ENCODE measurements at regions not wholly inside any gene's neighbourhood (a gene's known extent, or its start where the extent isn't known, plus 50 kb on each side); places are given as distances from the start of the nearest gene placed in this dataset.

- Mint-ChIP-seq H3K36me3 (ENCODE audit: insufficient read depth) (no peaks in the 10 kb centered on the region), H3K27ac (ENCODE audit: low read depth) (no peak overlapping the region), H3K27me3 (no peaks in the 10 kb centered on the region), H3K4me1 (no peaks in the 10 kb centered on the region), H3K9me3 (no peaks in the 10 kb centered on the region), H3K4me3 (no peak overlapping the region)
- DNase-seq (ENCODE audit: low spot score in 2 of 2) (no peak), ATAC-seq (replicated peaks; ENCODE audit: extremely low read depth, poor library complexity, severe bottlenecking) (no peak)
These were observed 554.8 kb upstream of the B3GALT2 start for GRCh38 chr1:193741228-193741627.

- H3K9me3 Mint-ChIP-seq = no peaks in the 10 kb centered on the region
- no peaks in the 10 kb centered on the region for H3K36me3 Mint-ChIP-seq (ENCODE audit: insufficient read depth)
- DNase-seq (ENCODE audit: low spot score in 2 of 2) (no peak), ATAC-seq (replicated peaks; ENCODE audit: extremely low read depth, poor library complexity, severe bottlenecking) (no peak)
- H3K4me3 Mint-ChIP-seq = no peak overlapping the region
- H3K27me3 Mint-ChIP-seq = no peaks in the 10 kb centered on the region
- no peaks in the 10 kb centered on the region for H3K4me1 Mint-ChIP-seq
- H3K27ac Mint-ChIP-seq (ENCODE audit: low read depth) = no peak overlapping the region
These were observed 554.3 kb upstream of the B3GALT2 start for GRCh38 chr1:193740762-193741161.

DNA sequence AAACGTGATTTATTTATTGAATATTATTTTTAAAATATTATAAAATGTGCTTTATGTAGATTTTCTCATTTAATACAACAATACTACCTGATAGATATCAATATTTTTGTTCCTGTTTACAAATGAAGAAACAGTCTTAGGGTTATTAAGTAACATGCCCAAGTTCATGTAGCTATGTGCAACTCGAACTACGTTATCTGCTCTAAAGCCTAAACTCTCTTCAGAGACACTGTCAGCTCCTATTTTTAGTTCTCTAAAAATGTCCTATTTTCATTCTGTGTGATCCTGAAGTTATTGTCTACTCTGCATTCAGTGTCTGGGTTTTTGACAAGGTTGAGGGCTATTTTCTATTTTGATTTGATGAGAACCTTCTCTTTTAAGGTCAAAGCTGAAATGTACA is 550.1 kb upstream of the B3GALT2 start:
- H3K27ac Mint-ChIP-seq (ENCODE audit: low read depth) = no peak overlapping the region
- DNase-seq (ENCODE audit: low spot score in 2 of 2) (no peak), ATAC-seq (replicated peaks; ENCODE audit: extremely low read depth, poor library complexity, severe bottlenecking) (no peak)
- H3K27me3 Mint-ChIP-seq = no peaks in the 10 kb centered on the region
- H3K9me3 Mint-ChIP-seq = no peaks in the 10 kb centered on the region
- H3K36me3 Mint-ChIP-seq (ENCODE audit: insufficient read depth) = no peaks in the 10 kb centered on the region
- no peak overlapping the region for H3K4me3 Mint-ChIP-seq
- no peaks in the 10 kb centered on the region for H3K4me1 Mint-ChIP-seq

GRCh38 chr1:193733674-193734073 is 547.3 kb upstream of the B3GALT2 start:
- no peaks in the 10 kb centered on the region for H3K4me1 Mint-ChIP-seq
- no peaks in the 10 kb centered on the region for H3K36me3 Mint-ChIP-seq (ENCODE audit: insufficient read depth)
- H3K27me3 Mint-ChIP-seq = no peaks in the 10 kb centered on the region
- no peak overlapping the region for H3K27ac Mint-ChIP-seq (ENCODE audit: low read depth)
- no peaks in the 10 kb centered on the region for H3K9me3 Mint-ChIP-seq
- ATAC-seq (replicated peaks; ENCODE audit: extremely low read depth, poor library complexity, severe bottlenecking) = no peak
- no peak for DNase-seq (ENCODE audit: low spot score in 2 of 2)
- no peak overlapping the region for H3K4me3 Mint-ChIP-seq

DNA sequence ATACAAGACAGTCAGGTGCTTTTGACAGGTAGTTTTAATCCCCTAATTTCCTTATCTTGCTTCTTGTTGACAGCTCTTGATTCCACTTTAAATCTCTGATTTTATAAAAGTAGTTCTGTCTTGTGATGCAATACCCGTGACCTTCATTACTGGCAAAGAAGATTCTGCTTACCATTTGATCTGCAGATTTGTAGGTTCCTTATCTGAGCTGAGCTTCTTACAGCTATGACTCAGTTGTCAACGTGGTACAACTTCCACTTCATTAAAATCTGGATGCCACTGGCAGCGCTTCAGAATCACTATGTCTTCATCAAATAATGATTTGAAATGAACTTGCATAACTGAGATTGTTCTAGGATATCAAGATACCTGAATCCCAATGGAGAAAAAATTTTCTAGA is 543.6 kb upstream of the B3GALT2 start:
- no peaks in the 10 kb centered on the region for H3K27me3 Mint-ChIP-seq
- no peaks in the 10 kb centered on the region for H3K36me3 Mint-ChIP-seq (ENCODE audit: insufficient read depth)
- no peaks in the 10 kb centered on the region for H3K9me3 Mint-ChIP-seq
- DNase-seq (ENCODE audit: low spot score in 2 of 2) = no peak
- no peak overlapping the region for H3K4me3 Mint-ChIP-seq
- no peak for ATAC-seq (replicated peaks; ENCODE audit: extremely low read depth, poor library complexity, severe bottlenecking)
- peaks cover 4% of the 10 kb centered on the region for H3K4me1 Mint-ChIP-seq
- no peak overlapping the region for H3K27ac Mint-ChIP-seq (ENCODE audit: low read depth)

DNA sequence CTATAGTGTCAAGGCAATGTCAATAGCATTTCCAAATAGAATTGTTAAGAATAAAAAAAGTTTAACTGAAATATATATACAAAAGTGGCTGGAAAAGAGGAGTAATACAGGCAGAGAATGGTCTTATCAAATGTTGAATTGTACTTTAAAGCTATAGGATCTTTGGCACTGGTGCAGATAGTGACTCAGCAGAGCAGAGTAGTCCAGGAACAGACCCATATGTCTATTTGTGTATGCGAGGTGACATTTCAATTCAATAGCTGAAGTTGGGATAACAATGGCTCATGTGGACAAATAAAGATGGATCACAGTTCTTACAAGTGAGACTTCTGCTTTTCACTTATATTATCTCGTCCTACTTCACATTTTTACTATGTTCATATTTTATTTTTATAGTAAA is 543.0 kb upstream of the B3GALT2 start:
- Mint-ChIP-seq H3K27me3 (no peaks in the 10 kb centered on the region), H3K4me1 (peaks cover 4% of the 10 kb centered on the region), H3K27ac (ENCODE audit: low read depth) (no peak overlapping the region), H3K9me3 (no peaks in the 10 kb centered on the region), H3K36me3 (ENCODE audit: insufficient read depth) (no peaks in the 10 kb centered on the region), H3K4me3 (no peak overlapping the region)
- no peak for DNase-seq (ENCODE audit: low spot score in 2 of 2)
- ATAC-seq (replicated peaks; ENCODE audit: extremely low read depth, poor library complexity, severe bottlenecking) = no peak

- Mint-ChIP-seq H3K9me3 (no peaks in the 10 kb centered on the region), H3K4me1 (peaks cover 4% of the 10 kb centered on the region), H3K27ac (ENCODE audit: low read depth) (no peak overlapping the region), H3K36me3 (ENCODE audit: insufficient read depth) (no peaks in the 10 kb centered on the region), H3K4me3 (no peak overlapping the region), H3K27me3 (no peaks in the 10 kb centered on the region)
- DNase-seq (ENCODE audit: low spot score in 2 of 2) (no peak), ATAC-seq (replicated peaks; ENCODE audit: extremely low read depth, poor library complexity, severe bottlenecking) (no peak)
These were observed 541.4 kb upstream of the B3GALT2 start for GRCh38 chr1:193727850-193728249.

DNA sequence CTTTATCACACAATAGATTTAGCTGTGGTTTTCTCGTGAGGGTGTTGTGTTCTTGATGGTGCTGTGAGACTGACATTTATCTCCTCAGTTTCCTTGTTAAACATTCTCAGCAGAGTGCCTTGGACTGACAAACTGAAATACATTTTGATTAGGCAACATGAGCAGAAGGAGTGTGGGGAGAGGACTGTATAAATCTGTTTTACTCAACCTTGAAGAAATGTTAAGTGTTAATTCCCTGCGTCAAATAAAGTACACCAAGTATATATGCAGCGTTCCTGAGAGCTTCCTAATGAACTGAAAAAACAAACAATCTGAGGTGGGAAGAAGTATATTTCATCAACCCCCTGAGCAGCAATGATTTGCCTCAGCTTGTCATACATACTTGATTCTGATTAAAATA is 540.3 kb upstream of the B3GALT2 start:
- peaks cover 4% of the 10 kb centered on the region for H3K4me1 Mint-ChIP-seq

DNA sequence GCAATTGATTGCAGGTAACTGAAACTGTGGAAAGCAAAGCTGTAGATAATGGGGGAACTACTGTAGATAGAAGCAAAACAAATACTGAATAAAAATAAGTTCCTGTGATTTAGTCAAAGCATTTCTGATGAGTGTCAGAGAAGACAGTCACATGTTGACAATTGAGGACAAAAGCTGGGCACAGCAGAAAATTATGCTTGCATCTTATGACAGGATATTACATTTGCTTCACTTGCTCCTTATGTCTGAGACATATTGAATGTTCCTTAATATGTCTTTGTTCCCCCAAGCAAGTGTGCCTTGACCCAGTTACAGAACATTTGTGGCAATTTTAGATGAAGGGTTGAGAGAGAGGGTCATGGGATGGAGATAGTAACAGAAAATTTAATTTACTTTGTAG is 526.0 kb upstream of the B3GALT2 start:
- no peaks in the 10 kb centered on the region for H3K9me3 Mint-ChIP-seq
- DNase-seq (ENCODE audit: low spot score in 2 of 2) = no peak
- H3K27ac Mint-ChIP-seq (ENCODE audit: low read depth) = no peak overlapping the region
- H3K4me3 Mint-ChIP-seq = no peak overlapping the region
- H3K36me3 Mint-ChIP-seq (ENCODE audit: insufficient read depth) = no peaks in the 10 kb centered on the region
- H3K27me3 Mint-ChIP-seq = no peaks in the 10 kb centered on the region
- peaks cover 11% of the 10 kb centered on the region for H3K4me1 Mint-ChIP-seq
- ATAC-seq (replicated peaks; ENCODE audit: extremely low read depth, poor library complexity, severe bottlenecking) = no peak

More for the DNA sequence above, 540.3 kb upstream of the B3GALT2 start:
- no peaks in the 10 kb centered on the region for H3K9me3 Mint-ChIP-seq
- ATAC-seq (replicated peaks; ENCODE audit: extremely low read depth, poor library complexity, severe bottlenecking) = no peak
- H3K27me3 Mint-ChIP-seq = no peaks in the 10 kb centered on the region
- no peaks in the 10 kb centered on the region for H3K36me3 Mint-ChIP-seq (ENCODE audit: insufficient read depth)
- no peak for DNase-seq (ENCODE audit: low spot score in 2 of 2)
- H3K27ac Mint-ChIP-seq (ENCODE audit: low read depth) = no peak overlapping the region
- H3K4me3 Mint-ChIP-seq = no peak overlapping the region

DNA sequence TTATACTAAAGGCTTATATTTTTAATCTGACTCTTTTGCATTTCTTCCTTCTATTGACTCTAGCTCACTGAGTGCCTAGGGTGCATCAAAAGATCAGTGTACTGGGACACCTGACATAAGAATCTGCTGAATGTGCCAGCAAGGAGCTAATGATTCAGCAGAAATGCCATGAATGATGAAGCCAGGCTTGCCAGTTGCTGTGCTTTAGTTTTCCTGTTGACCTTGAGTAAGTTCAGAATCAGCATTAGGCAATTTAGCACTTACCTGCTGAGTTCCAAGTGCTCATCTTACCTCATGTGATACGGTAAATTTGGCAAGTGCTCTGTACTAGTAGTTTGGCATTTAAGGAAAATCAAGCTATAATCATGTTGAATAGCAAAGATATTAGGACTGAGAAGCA is 523.2 kb upstream of the B3GALT2 start:
- ATAC-seq (replicated peaks; ENCODE audit: extremely low read depth, poor library complexity, severe bottlenecking) (no peak), DNase-seq (ENCODE audit: low spot score in 2 of 2) (no peak)
- H3K4me1 Mint-ChIP-seq = peaks cover 12% of the 10 kb centered on the region
- no peaks in the 10 kb centered on the region for H3K27me3 Mint-ChIP-seq
- H3K4me3 Mint-ChIP-seq = no peak overlapping the region
- H3K27ac Mint-ChIP-seq (ENCODE audit: low read depth) = no peak overlapping the region
- H3K36me3 Mint-ChIP-seq (ENCODE audit: insufficient read depth) = no peaks in the 10 kb centered on the region
- no peaks in the 10 kb centered on the region for H3K9me3 Mint-ChIP-seq

DNA sequence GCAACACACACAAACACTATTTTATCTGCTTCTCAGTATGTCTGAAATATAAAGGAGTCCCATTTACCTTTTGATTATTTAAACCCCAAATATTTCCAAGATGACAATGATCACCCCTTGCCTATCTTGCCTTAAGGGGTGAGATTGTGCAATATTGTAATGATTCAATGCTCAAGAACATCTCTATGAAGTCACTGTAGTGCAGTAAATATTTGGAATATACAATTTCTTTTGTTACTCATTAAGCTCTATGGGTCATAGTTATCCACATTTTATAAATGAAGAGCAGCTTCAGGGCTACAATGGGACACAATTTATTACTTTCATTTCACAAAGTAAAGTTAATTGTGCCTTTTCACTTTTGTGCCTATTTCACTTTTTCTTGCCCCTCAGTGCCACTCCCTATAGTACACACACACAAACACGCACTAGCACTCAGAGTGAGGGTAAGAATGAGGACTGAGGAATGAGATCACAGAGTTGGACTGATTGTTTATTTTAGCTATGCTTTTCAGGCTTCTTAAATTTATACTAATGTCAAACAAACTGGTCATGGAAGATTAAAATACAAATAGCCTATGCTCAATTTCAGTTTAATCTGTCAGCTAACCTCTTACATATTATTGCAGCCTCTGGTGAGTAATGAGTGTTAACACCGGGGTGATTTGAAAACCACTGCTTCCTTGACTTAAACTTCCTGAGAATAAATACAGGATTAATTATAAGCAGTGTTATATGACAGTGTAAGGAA is 521.0 kb upstream of the B3GALT2 start:
- no peak overlapping the region for H3K4me3 Mint-ChIP-seq
- no peaks in the 10 kb centered on the region for H3K36me3 Mint-ChIP-seq (ENCODE audit: insufficient read depth)
- no peaks in the 10 kb centered on the region for H3K9me3 Mint-ChIP-seq
- H3K27me3 Mint-ChIP-seq = no peaks in the 10 kb centered on the region
- ATAC-seq (replicated peaks; ENCODE audit: extremely low read depth, poor library complexity, severe bottlenecking) (no peak), DNase-seq (ENCODE audit: low spot score in 2 of 2) (no peak)
- H3K27ac Mint-ChIP-seq (ENCODE audit: low read depth) = no peak overlapping the region
- peaks cover 12% of the 10 kb centered on the region for H3K4me1 Mint-ChIP-seq

GRCh38 chr1:193706766-193707165 is 520.4 kb upstream of the B3GALT2 start:
- DNase-seq (ENCODE audit: low spot score in 2 of 2) = no peak
- H3K27ac Mint-ChIP-seq (ENCODE audit: low read depth) = no peak overlapping the region
- ATAC-seq (replicated peaks; ENCODE audit: extremely low read depth, poor library complexity, severe bottlenecking) = no peak

DNA sequence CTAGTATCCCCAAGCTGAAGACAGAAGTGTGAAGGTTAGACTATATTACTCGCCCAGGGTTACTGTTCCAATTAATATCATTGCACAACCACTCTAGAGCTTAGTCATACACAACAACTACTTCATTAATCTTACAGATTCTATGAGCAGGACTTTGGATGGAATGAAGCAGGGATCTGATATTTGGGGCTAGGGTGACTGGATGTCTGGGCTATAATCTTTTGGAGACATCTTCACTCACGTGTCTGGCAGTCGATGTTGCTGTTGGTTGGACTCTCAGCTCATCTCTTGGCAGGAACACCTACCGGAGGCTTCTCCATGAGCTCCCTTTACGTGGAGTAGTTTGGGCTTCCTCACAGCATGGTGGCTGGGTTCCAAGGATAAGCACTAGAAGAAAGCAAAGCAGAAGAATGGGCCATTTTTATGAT is 519.2 kb upstream of the B3GALT2 start:
- Mint-ChIP-seq H3K27me3 (no peaks in the 10 kb centered on the region), H3K4me1 (peaks cover 12% of the 10 kb centered on the region), H3K4me3 (no peak overlapping the region), H3K9me3 (no peaks in the 10 kb centered on the region), H3K36me3 (ENCODE audit: insufficient read depth) (no peaks in the 10 kb centered on the region), H3K27ac (ENCODE audit: low read depth) (no peak overlapping the region)
- DNase-seq (ENCODE audit: low spot score in 2 of 2) (no peak), ATAC-seq (replicated peaks; ENCODE audit: extremely low read depth, poor library complexity, severe bottlenecking) (no peak)

More at GRCh38 chr1:193706766-193707165, 520.4 kb upstream of the B3GALT2 start:
- no peaks in the 10 kb centered on the region for H3K27me3 Mint-ChIP-seq
- H3K4me3 Mint-ChIP-seq = no peak overlapping the region
- H3K4me1 Mint-ChIP-seq = peaks cover 12% of the 10 kb centered on the region
- no peaks in the 10 kb centered on the region for H3K9me3 Mint-ChIP-seq
- H3K36me3 Mint-ChIP-seq (ENCODE audit: insufficient read depth) = no peaks in the 10 kb centered on the region
